Nephron progenitor cell (in vitro differentiated cells): ENCODE measurements at regions not wholly inside any gene's neighbourhood (a gene's known extent, or its start where the extent isn't known, plus 50 kb on each side); places are given as distances from the start of the nearest gene placed in this dataset.

Experiments
- DNase-seq: peaks from one replicate; pipeline ENCODE4 v3.0.0; 2021
- H3K27ac Mint-ChIP-seq: 2 replicates; pipeline ENCODE4 v1.8.0; 2021; ENCODE audit warnings: mild to moderate bottlenecking, moderate library complexity, mixed read lengths
- H3K27me3 Mint-ChIP-seq: 2 replicates; pipeline ENCODE4 v1.8.0; 2021; ENCODE audit warnings: mild to moderate bottlenecking, low read depth, mixed read lengths; ENCODE audit not compliant: poor library complexity
- H3K36me3 Mint-ChIP-seq: 2 replicates; pipeline ENCODE4 v1.8.0; 2021; ENCODE audit warnings: low read depth, mixed read lengths
- H3K4me1 Mint-ChIP-seq: 2 replicates; pipeline ENCODE4 v1.8.0; 2021; ENCODE audit warnings: mixed read lengths
- H3K4me3 Mint-ChIP-seq: 2 replicates; pipeline ENCODE4 v1.8.0; 2021; ENCODE audit warnings: mild to moderate bottlenecking, moderate library complexity, mixed read lengths
- H3K9me3 Mint-ChIP-seq: 2 replicates; pipeline ENCODE4 v1.8.0; 2021; ENCODE audit warnings: mild to moderate bottlenecking, moderate library complexity, mixed read lengths
- CTCF ChIP-seq: fragments of 200-600 bp; sonication (generic); IDR thresholded peaks from 2 replicates; pipeline ENCODE4 v1.5.0; 2021; ENCODE audit warnings: antibody characterized with exemption

DNA sequence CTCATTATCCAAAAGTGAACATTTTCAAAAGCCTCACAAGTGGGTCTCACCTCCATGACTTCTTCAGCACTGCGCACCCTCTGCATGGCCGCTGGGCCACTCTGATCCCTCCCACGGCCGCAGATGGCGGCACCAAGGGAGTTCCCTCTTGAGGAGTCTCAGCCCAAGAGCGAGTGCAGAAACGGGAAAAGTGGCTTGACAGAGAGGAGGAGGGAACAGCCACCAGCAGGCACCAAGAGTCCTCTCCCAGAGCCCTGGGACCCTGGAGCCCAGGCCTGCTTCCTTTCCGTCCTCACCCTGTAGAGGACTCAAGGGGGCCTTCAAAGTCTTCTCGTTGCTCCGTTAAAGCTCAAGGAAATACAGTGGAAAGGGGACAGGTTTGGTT, 230.2 kb upstream of the DIO3 start:
- peaks cover 16% of the 10 kb centered on the region for H3K27me3 Mint-ChIP-seq
- peaks cover 4% of the 10 kb centered on the region for H3K9me3 Mint-ChIP-seq
- H3K36me3 Mint-ChIP-seq: no peaks in the 10 kb centered on the region
- H3K4me1 Mint-ChIP-seq: peaks cover 62% of the 10 kb centered on the region
- H3K4me3 Mint-ChIP-seq: no peak overlapping the region
- TF ChIP-seq CTCF: no peak
- DNase-seq: no peak
- no peak overlapping the region for H3K27ac Mint-ChIP-seq

GRCh38 chr14:101331661-101332169, 229.6 kb upstream of the DIO3 start:
- Mint-ChIP-seq H3K27ac (peak overlapping the region; percentile 83), H3K4me3 (no peak overlapping the region), H3K4me1 (peaks cover 67% of the 10 kb centered on the region), H3K9me3 (peaks cover 3% of the 10 kb centered on the region), H3K27me3 (peaks cover 19% of the 10 kb centered on the region), H3K36me3 (no peaks in the 10 kb centered on the region)
- no peak for TF ChIP-seq CTCF
- DNase-seq: no peak

DNA sequence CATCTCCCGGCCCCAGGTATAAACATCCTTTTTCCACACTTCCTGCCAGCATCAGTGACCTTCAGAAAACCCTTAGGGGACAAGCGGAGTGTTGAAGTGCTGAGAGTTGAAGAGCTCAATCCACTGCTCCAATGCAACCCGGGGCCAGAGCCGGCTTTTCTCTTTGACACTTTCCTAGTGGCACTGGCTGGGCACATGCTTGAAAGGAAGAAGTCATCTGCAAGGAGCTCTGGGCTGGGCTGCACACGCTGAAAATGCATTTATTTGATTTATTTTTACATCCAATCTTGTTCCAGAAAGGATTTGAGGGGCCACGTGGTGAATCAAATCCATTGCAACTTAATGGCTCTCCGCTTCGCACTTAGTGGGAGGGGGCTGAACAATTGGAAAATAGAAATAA, 229.0 kb upstream of the DIO3 start:
- H3K4me1 Mint-ChIP-seq: peaks cover 73% of the 10 kb centered on the region
- no peaks in the 10 kb centered on the region for H3K36me3 Mint-ChIP-seq
- DNase-seq: no peak
- H3K4me3 Mint-ChIP-seq: no peak overlapping the region
- H3K27ac Mint-ChIP-seq: no peak overlapping the region
- H3K27me3 Mint-ChIP-seq: peaks cover 21% of the 10 kb centered on the region
- no peaks in the 10 kb centered on the region for H3K9me3 Mint-ChIP-seq
- no peak for TF ChIP-seq CTCF

- H3K4me3 Mint-ChIP-seq: no peak overlapping the region
- H3K27me3 Mint-ChIP-seq: peaks cover 24% of the 10 kb centered on the region
- H3K4me1 Mint-ChIP-seq: peaks cover 69% of the 10 kb centered on the region
- TF ChIP-seq CTCF: no peak
- DNase-seq: no peak
- H3K27ac Mint-ChIP-seq: no peak overlapping the region
- H3K36me3 Mint-ChIP-seq: no peaks in the 10 kb centered on the region
- no peaks in the 10 kb centered on the region for H3K9me3 Mint-ChIP-seq
Measured at GRCh38 chr14:101333335-101334280, 227.7 kb upstream of the DIO3 start.

DNA sequence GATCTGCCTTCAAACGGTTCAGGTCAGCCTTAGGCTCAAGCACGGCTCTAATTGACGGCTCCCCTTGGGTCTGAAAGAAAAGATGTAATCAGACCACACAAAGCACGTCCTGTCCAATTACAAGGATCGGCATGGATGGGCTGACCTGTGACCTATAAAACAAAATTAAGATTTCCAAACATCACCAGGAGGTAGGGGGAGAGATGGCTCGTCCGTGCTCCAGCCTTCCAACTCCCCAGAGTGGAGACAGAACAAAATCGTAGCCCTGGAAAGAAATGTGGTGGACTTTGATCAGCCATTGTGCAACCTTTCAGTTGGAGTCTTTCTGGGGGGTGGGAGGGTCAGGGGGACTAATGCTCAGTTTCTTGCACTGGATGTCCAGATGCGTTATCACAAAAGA, 226.6 kb upstream of the DIO3 start:
- Mint-ChIP-seq H3K9me3 (no peaks in the 10 kb centered on the region), H3K27ac (no peak overlapping the region), H3K4me1 (peaks cover 63% of the 10 kb centered on the region), H3K36me3 (no peaks in the 10 kb centered on the region), H3K4me3 (no peak overlapping the region), H3K27me3 (peaks cover 24% of the 10 kb centered on the region)
- TF ChIP-seq CTCF: no peak
- DNase-seq: no peak
